Lower lobe of right lung (tissue), 2 donors: ENCODE measurements at regions not wholly inside any gene's neighbourhood (a gene's known extent, or its start where the extent isn't known, plus 50 kb on each side); places are given as distances from the start of the nearest gene placed in this dataset.

Experiments
- ATAC-seq, 2 donors: fragments of 200-7000 bp; cut with Tn5 transposase; one replicate each; pipeline ENCODE4 v1.9.1; 2020 to 2022; ENCODE audit warnings: mild to moderate bottlenecking in 2 of 2, moderate library complexity in 2 of 2
- DNase-seq: peaks from one replicate; pipeline ENCODE4 v3.0.0-alpha.2; 2020
- H3K27ac ChIP-seq: fragments of 200-600 bp; one replicate; pipeline ENCODE4 v1.8.0; 2022
- H3K27me3 ChIP-seq: fragments of 200-600 bp; one replicate; pipeline ENCODE4 v1.8.0; 2022; ENCODE audit warnings: low read depth
- H3K36me3 ChIP-seq: fragments of 200-600 bp; one replicate; pipeline ENCODE4 v1.8.0; 2022; ENCODE audit warnings: mild to moderate bottlenecking
- H3K4me1 ChIP-seq: fragments of 200-600 bp; one replicate; pipeline ENCODE4 v1.8.0; 2022
- H3K4me3 ChIP-seq: fragments of 200-600 bp; one replicate; pipeline ENCODE4 v1.8.0; 2022; ENCODE audit warnings: mild to moderate bottlenecking
- H3K9me3 ChIP-seq: fragments of 200-600 bp; one replicate; pipeline ENCODE4 v1.8.0; 2022
- CTCF ChIP-seq: fragments of 200-600 bp; IDR thresholded peaks from one replicate; pipeline ENCODE4 v1.8.0; 2022; ENCODE audit warnings: antibody characterized with exemption, mild to moderate bottlenecking
- intact Hi-C: fragments of 100-400 bp; cut with DNase I; formaldehyde crosslinking; loops from one replicate; pipeline ENCODE4 v1.11.0; 2022
- donor health status: DM: no; HTN: yes; CAD: no; lungs with severe emphysema.

DNA sequence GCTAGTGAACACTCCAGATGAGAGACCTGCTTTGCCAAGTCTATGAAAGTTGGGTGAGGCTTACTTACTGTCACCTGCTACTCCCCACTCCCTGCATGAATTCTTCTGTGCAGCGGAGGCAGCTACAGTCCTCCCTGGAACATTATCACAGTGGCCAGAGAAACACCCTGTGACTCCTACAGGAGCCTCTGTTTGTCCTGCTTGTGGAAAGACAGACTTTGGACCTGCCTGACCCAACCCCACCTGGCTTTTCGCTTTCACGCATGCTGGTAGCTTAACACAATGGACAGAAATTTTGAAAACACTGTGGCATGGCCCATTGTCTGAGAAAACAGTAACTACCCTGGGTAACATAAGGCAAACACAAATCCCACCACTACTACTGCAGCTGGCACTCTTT, 1565.5 kb upstream of the CADM2 start:
- intact Hi-C loops, result no loop called here
- no peaks in the 10 kb centered on the region for H3K4me1 ChIP-seq
- no peak for DNase-seq
- H3K36me3 ChIP-seq, result no peaks in the 10 kb centered on the region
- H3K27ac ChIP-seq, result no peak overlapping the region
- no peaks in the 10 kb centered on the region for H3K27me3 ChIP-seq
- H3K4me3 ChIP-seq, result no peak overlapping the region
- ATAC-seq, result no peak
- no peak for TF ChIP-seq CTCF
- H3K9me3 ChIP-seq, result no peaks in the 10 kb centered on the region

GRCh38 chr3:83403927-83404326, 1554.9 kb upstream of the CADM2 start:
- H3K36me3 ChIP-seq, result no peaks in the 10 kb centered on the region
- no peak overlapping the region for H3K27ac ChIP-seq
- H3K4me3 ChIP-seq, result no peak overlapping the region
- TF ChIP-seq CTCF, result no peak
- intact Hi-C loops, result no loop called here
- peak in 1 of 2 donors; percentile 23 for ATAC-seq
- no peaks in the 10 kb centered on the region for H3K27me3 ChIP-seq
- DNase-seq, result no peak
- H3K9me3 ChIP-seq, result no peaks in the 10 kb centered on the region
- no peaks in the 10 kb centered on the region for H3K4me1 ChIP-seq

- Histone ChIP-seq H3K36me3 (no peaks in the 10 kb centered on the region), H3K4me3 (no peak overlapping the region), H3K27me3 (no peaks in the 10 kb centered on the region), H3K27ac (no peak overlapping the region), H3K4me1 (no peaks in the 10 kb centered on the region), H3K9me3 (no peaks in the 10 kb centered on the region)
- ATAC-seq, result no peak
- no peak for TF ChIP-seq CTCF
- intact Hi-C loops, result no loop called here
- no peak for DNase-seq
Measured at GRCh38 chr3:83426300-83426699, 1532.5 kb upstream of the CADM2 start.

- DNase-seq, result no peak
- H3K4me1 ChIP-seq, result no peaks in the 10 kb centered on the region
- no peaks in the 10 kb centered on the region for H3K36me3 ChIP-seq
- no peaks in the 10 kb centered on the region for H3K9me3 ChIP-seq
- no peak for ATAC-seq
- no peak overlapping the region for H3K27ac ChIP-seq
- intact Hi-C loops, result no loop called here
- H3K4me3 ChIP-seq, result no peak overlapping the region
- no peak for TF ChIP-seq CTCF
- no peaks in the 10 kb centered on the region for H3K27me3 ChIP-seq
Measured at GRCh38 chr3:83434880-83435587, 1523.8 kb upstream of the CADM2 start.

DNA sequence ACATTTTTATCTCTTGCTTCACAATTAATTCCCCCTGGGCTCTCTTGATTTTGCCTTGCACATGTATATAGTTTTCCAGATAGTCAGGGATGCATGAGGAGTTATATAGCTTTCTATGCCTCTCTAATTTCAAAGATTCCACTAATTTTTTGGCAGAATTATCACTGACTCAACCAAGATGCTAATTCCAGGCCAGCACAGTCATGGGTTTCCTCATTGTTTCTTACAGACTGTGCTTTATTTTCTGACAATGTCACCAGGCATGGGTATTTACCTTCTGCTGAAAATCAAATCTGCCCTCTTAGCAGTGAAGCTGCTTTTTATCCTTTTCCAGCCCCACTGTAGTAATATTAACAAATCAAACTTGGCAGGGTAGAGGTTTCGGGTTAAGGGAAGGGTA, 1520.6 kb upstream of the CADM2 start:
- no peak for DNase-seq
- Histone ChIP-seq H3K27ac (no peak overlapping the region), H3K36me3 (no peaks in the 10 kb centered on the region), H3K4me1 (no peaks in the 10 kb centered on the region), H3K4me3 (no peak overlapping the region), H3K9me3 (no peaks in the 10 kb centered on the region), H3K27me3 (no peaks in the 10 kb centered on the region)
- no peak for ATAC-seq
- intact Hi-C loops, result no loop called here
- no peak for TF ChIP-seq CTCF
